ENCODE measurements at regions not wholly inside any gene's neighbourhood (a gene's known extent, or its start where the extent isn't known, plus 50 kb on each side); places are given as distances from the start of the nearest gene placed in this dataset.

DNA sequence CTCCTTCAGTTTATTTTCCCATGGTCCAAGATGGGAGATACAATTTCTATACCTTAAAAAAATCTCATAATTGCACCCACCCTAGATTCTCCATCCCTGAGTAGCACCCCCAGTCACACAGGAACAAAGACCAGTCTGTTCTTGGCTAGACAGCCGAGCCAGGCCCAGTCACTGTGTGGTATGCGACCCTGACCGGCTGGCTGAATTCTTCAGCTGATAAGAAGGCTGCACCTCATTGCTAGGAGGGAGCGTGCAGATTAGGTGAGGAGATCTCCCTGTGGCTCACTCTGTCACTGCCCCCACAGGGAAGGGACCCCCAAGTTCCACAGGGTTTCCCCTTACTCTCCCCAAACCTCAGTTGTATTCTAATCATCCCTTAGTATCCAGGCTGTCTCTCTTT is 138.7 kb downstream of the SALL1 start:
- Histone ChIP-seq H3K36me3 (ENCODE audit: control insufficient read depth in 2 of 2, extremely low read depth in 1 of 2, insufficient read depth in 2 of 2, low read length in 2 of 2) (no peaks in the 10 kb centered on the region), H3K4me2 (ENCODE audit: insufficient read depth, low read length) (no peak overlapping the region), H3K4me1 (ENCODE audit: control insufficient read depth, extremely low read depth, insufficient read depth, low read length) (no peaks in the 10 kb centered on the region), H3K79me2 (ENCODE audit: control insufficient read depth, insufficient read depth, low read length) (no peaks in the 10 kb centered on the region), H4K20me1 (replicated peaks; ENCODE audit: control insufficient read depth, extremely low read depth, insufficient read depth, low read length) (no peaks in the 10 kb centered on the region), H3K4me3 (replicated peaks in 1 of 3; ENCODE audit: insufficient read depth in 1 of 3, low read depth in 1 of 3, low read length in 3 of 3) (no peak overlapping the region), H3K27me3 (ENCODE audit: control insufficient read depth in 2 of 2, insufficient read depth in 2 of 2, low read length in 2 of 2) (no peaks in the 10 kb centered on the region), H2AFZ (ENCODE audit: low read depth, low read length) (no peak overlapping the region), H3K9me1 (replicated peaks; ENCODE audit: control insufficient read depth, extremely low read depth, insufficient read depth, low read length) (no peaks in the 10 kb centered on the region), H3K27ac (ENCODE audit: insufficient read depth, low read depth, low read length) (no peak overlapping the region), H3K9me3 (replicated peaks; ENCODE audit: control insufficient read depth, insufficient read depth, low read length) (peaks cover 10% of the 10 kb centered on the region), H3K9ac (replicated peaks; ENCODE audit: extremely low read depth, insufficient read depth, low read length) (no peak overlapping the region)
- CTCF ChIA-PET = no interaction called here
- BruUV-seq (replicated peaks) = no TSS peak
- intact Hi-C loops (cut with micrococcal nuclease) (no loop called here), dilution Hi-C loops (cut with MboI; ENCODE audit: extremely low pct_ligation_motif_present, low sequenced_read_pairs) (no loop called here)
- no peak for DNase-seq (ENCODE audit: low read depth, low spot score)
- POLR2A ChIA-PET = no interaction called here
- no peak for FAIRE-seq
- TF ChIP-seq POLR2AphosphoS5 (IDR thresholded peaks at IDR 0.05; ENCODE audit: insufficient read depth, low read depth, low read length) = no peak
- no peak for TF ChIP-seq FOS (IDR thresholded peaks at IDR 0.05; ENCODE audit: borderline replicate concordance, insufficient read depth, low read length)
- TF ChIP-seq JUN (IDR thresholded peaks at IDR 0.05; ENCODE audit: borderline replicate concordance, insufficient read depth, insufficient read length, low read depth) = no peak
- TF ChIP-seq POLR2A (IDR thresholded peaks at IDR 0.05; ENCODE audit: low read depth, low read length) = no peak
- TF ChIP-seq, protein P1, sequence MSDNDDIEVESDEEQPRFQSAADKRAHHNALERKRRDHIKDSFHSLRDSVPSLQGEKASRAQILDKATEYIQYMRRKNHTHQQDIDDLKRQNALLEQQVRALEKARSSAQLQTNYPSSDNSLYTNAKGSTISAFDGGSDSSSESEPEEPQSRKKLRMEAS (IDR thresholded peaks at IDR 0.05; ENCODE audit: insufficient read depth, insufficient read length) = no peak
- TF ChIP-seq, protein P2, sequence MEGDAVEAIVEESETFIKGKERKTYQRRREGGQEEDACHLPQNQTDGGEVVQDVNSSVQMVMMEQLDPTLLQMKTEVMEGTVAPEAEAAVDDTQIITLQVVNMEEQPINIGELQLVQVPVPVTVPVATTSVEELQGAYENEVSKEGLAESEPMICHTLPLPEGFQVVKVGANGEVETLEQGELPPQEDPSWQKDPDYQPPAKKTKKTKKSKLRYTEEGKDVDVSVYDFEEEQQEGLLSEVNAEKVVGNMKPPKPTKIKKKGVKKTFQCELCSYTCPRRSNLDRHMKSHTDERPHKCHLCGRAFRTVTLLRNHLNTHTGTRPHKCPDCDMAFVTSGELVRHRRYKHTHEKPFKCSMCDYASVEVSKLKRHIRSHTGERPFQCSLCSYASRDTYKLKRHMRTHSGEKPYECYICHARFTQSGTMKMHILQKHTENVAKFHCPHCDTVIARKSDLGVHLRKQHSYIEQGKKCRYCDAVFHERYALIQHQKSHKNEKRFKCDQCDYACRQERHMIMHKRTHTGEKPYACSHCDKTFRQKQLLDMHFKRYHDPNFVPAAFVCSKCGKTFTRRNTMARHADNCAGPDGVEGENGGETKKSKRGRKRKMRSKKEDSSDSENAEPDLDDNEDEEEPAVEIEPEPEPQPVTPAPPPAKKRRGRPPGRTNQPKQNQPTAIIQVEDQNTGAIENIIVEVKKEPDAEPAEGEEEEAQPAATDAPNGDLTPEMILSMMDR (IDR thresholded peaks at IDR 0.05; ENCODE audit: extremely low read depth in 1 of 2, insufficient read depth in 1 of 2, low read depth in 1 of 2, low read length in 2 of 2) = no peak
- TF ChIP-seq MYC (IDR thresholded peaks at IDR 0.05; ENCODE audit: low read depth, low read length) = no peak
- TF ChIP-seq EZH2 (IDR thresholded peaks at IDR 0.05; ENCODE audit: borderline replicate concordance, low read depth, low read length, severe bottlenecking) = no peak

All from endothelial cell of umbilical vein (primary cell).